ENCODE measurements at regions not wholly inside any gene's neighbourhood (a gene's known extent, or its start where the extent isn't known, plus 50 kb on each side); places are given as distances from the start of the nearest gene placed in this dataset.

DNA sequence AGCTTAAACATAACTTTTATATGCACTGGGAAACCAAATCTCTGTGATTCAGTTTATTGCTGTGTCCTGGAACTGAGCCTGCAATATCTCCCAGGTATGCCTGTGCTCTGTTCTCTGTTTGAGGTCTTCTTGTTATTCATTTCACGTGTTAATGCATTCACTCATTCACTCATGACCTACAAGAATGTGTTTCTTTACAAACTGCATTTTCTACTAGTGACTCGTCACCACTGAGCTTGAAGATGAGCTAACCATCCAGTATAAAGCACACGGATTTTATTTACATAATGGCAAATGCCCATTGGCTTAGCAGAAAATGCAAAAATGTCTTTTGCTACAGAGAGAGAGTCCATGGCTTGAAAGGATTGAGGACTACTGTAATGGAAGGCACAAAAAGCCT lies 75.0 kb upstream of the DUSP10 start:
- TF ChIP-seq EZH2 (optimal IDR thresholded peaks at IDR 0.05; ENCODE audit: low read depth, low read length): no peak
- TF ChIP-seq, protein P1, sequence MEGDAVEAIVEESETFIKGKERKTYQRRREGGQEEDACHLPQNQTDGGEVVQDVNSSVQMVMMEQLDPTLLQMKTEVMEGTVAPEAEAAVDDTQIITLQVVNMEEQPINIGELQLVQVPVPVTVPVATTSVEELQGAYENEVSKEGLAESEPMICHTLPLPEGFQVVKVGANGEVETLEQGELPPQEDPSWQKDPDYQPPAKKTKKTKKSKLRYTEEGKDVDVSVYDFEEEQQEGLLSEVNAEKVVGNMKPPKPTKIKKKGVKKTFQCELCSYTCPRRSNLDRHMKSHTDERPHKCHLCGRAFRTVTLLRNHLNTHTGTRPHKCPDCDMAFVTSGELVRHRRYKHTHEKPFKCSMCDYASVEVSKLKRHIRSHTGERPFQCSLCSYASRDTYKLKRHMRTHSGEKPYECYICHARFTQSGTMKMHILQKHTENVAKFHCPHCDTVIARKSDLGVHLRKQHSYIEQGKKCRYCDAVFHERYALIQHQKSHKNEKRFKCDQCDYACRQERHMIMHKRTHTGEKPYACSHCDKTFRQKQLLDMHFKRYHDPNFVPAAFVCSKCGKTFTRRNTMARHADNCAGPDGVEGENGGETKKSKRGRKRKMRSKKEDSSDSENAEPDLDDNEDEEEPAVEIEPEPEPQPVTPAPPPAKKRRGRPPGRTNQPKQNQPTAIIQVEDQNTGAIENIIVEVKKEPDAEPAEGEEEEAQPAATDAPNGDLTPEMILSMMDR (IDR thresholded peaks at IDR 0.05; ENCODE audit: low read length): no peak
